Suprapubic skin (tissue), 4 donors: ENCODE measurements at regions not wholly inside any gene's neighbourhood (a gene's known extent, or its start where the extent isn't known, plus 50 kb on each side); places are given as distances from the start of the nearest gene placed in this dataset.

Experiments used
- DNase-seq, 2 donors: peaks; one replicate each; pipeline ENCODE4 v3.0.0-alpha.2; 2019; ENCODE audit warnings: low spot score in 2 of 2
- H3K27ac ChIP-seq: fragments of 200-600 bp; sonication (generic); one replicate; pipeline ENCODE4 v1.5.1; 2019
- H3K27me3 ChIP-seq: fragments of 200-600 bp; sonication (generic); one replicate; pipeline ENCODE4 v1.5.1; 2019
- H3K36me3 ChIP-seq: fragments of 200-600 bp; sonication (generic); one replicate; pipeline ENCODE4 v1.5.1; 2019
- H3K4me1 ChIP-seq: fragments of 200-600 bp; sonication (generic); one replicate; pipeline ENCODE4 v1.5.1; 2019
- H3K4me3 ChIP-seq: fragments of 200-600 bp; sonication (generic); one replicate; pipeline ENCODE4 v1.5.1; 2019; ENCODE audit warnings: mild to moderate bottlenecking
- H3K9me3 ChIP-seq: fragments of 200-600 bp; sonication (generic); one replicate; pipeline ENCODE4 v1.5.1; 2019
- CTCF ChIP-seq, 2 donors: fragments of 200-600 bp in 1 of 2; fragments of 450-650 bp in 1 of 2; sonication (generic) in 1 of 2; IDR thresholded peaks; one replicate each; pipeline ENCODE4 v1.5.1; 2016 to 2019; ENCODE audit warnings: antibody characterized with exemption in 2 of 2, mild to moderate bottlenecking in 1 of 2, moderate library complexity in 1 of 2
- EP300 ChIP-seq: sonication (generic); formaldehyde crosslinking; IDR thresholded peaks from one replicate; pipeline ENCODE4 v1.6.1; 2017; ENCODE audit warnings: antibody characterized with exemption
- POLR2A ChIP-seq, 2 donors: fragments of 450-650 bp; IDR thresholded peaks; one replicate each; pipeline ENCODE4 v1.6.1; 2017; ENCODE audit warnings: antibody characterized with exemption in 2 of 2, mild to moderate bottlenecking in 2 of 2, moderate library complexity in 2 of 2
- POLR2AphosphoS5 ChIP-seq, 3 donors: sonication (generic); formaldehyde crosslinking; IDR thresholded peaks; one replicate each; pipeline ENCODE4 v1.6.1; 2017; ENCODE audit warnings: antibody characterized with exemption in 3 of 3
- WGBS: methylation state at CpG from one replicate; pipeline ENCODE4 v1.1.5; 2018; 5-methylcytosine and 5-hydroxymethylcytosine counted together

GRCh38 chr5:139740138-139740991 lies 55.2 kb upstream of the PSD2 start:
- H3K9me3 ChIP-seq: no peaks in the 10 kb centered on the region
- no peak for TF ChIP-seq CTCF (IDR thresholded peaks at IDR 0.05)
- no peak for TF ChIP-seq POLR2A (IDR thresholded peaks at IDR 0.05)
- TF ChIP-seq EP300: no peak
- no peak for TF ChIP-seq POLR2AphosphoS5 (IDR thresholded peaks at IDR 0.05)
- H3K27ac ChIP-seq: no peak overlapping the region
- DNase-seq: no peak
- no peak overlapping the region for H3K4me3 ChIP-seq
- peaks cover 5% of the 10 kb centered on the region for H3K4me1 ChIP-seq
- no peaks in the 10 kb centered on the region for H3K27me3 ChIP-seq
- no peaks in the 10 kb centered on the region for H3K36me3 ChIP-seq
- 79% methylated on average over 15 of the region's 19 CpGs for WGBS

- no peak for DNase-seq
- TF ChIP-seq POLR2A (IDR thresholded peaks at IDR 0.05): no peak
- no peak for TF ChIP-seq EP300
- TF ChIP-seq POLR2AphosphoS5 (IDR thresholded peaks at IDR 0.05): no peak
- no peak for TF ChIP-seq CTCF (IDR thresholded peaks at IDR 0.05)
- Histone ChIP-seq H3K9me3 (no peaks in the 10 kb centered on the region), H3K27ac (no peak overlapping the region), H3K27me3 (peaks cover 4% of the 10 kb centered on the region), H3K4me3 (no peak overlapping the region), H3K4me1 (peaks cover 13% of the 10 kb centered on the region), H3K36me3 (no peaks in the 10 kb centered on the region)
- WGBS: 80% methylated on average over 6 of the region's 6 CpGs
These were observed 54.5 kb upstream of the PSD2 start for GRCh38 chr5:139740992-139741672.

GRCh38 chr5:139741823-139742172 lies 53.8 kb upstream of the PSD2 start:
- no peak for TF ChIP-seq CTCF (IDR thresholded peaks at IDR 0.05)
- no peak for TF ChIP-seq POLR2A (IDR thresholded peaks at IDR 0.05)
- no peak for TF ChIP-seq POLR2AphosphoS5 (IDR thresholded peaks at IDR 0.05)
- no peak for TF ChIP-seq EP300
- no peaks in the 10 kb centered on the region for H3K36me3 ChIP-seq
- no peak for DNase-seq
- H3K27ac ChIP-seq: no peak overlapping the region
- H3K9me3 ChIP-seq: no peaks in the 10 kb centered on the region
- no peak overlapping the region for H3K4me3 ChIP-seq
- H3K4me1 ChIP-seq: peaks cover 19% of the 10 kb centered on the region
- H3K27me3 ChIP-seq: peaks cover 9% of the 10 kb centered on the region
- WGBS: 70% methylated on average over 3 of the region's 3 CpGs

- 89% methylated on average over 13 of the region's 14 CpGs for WGBS
- Histone ChIP-seq H3K4me1 (peaks cover 25% of the 10 kb centered on the region), H3K4me3 (no peak overlapping the region), H3K27me3 (peaks cover 15% of the 10 kb centered on the region), H3K27ac (no peak overlapping the region), H3K9me3 (no peaks in the 10 kb centered on the region), H3K36me3 (no peaks in the 10 kb centered on the region)
- TF ChIP-seq POLR2AphosphoS5 (IDR thresholded peaks at IDR 0.05): no peak
- TF ChIP-seq EP300: no peak
- no peak for TF ChIP-seq CTCF (IDR thresholded peaks at IDR 0.05)
- TF ChIP-seq POLR2A (IDR thresholded peaks at IDR 0.05): no peak
- no peak for DNase-seq
These were observed 53.3 kb upstream of the PSD2 start for GRCh38 chr5:139742173-139742903.
